SH-SY5Y (cell line): ENCODE measurements at regions not wholly inside any gene's neighbourhood (a gene's known extent, or its start where the extent isn't known, plus 50 kb on each side); places are given as distances from the start of the nearest gene placed in this dataset.

Source experiments
- GATA2 ChIP-seq: IDR thresholded peaks from 2 replicates; pipeline ENCODE4 v1.6.1; 2011; ENCODE audit warnings: mild to moderate bottlenecking, low read depth, low read length
- GATA3 ChIP-seq: IDR thresholded peaks from 2 replicates; pipeline ENCODE4 v1.6.1; 2011; ENCODE audit warnings: low read depth, mild to moderate bottlenecking, low read length, moderate library complexity

- TF ChIP-seq GATA2 (no peak), GATA3 (no peak)
These were observed 881.9 kb downstream of the QKI start for GRCh38 chr6:164296411-164296810.

- TF ChIP-seq GATA3 (no peak), GATA2 (no peak)
These were observed 879.7 kb downstream of the QKI start for GRCh38 chr6:164294047-164294784.

GRCh38 chr6:164291224-164291623 lies 876.7 kb downstream of the QKI start:
- TF ChIP-seq GATA3 = no peak
- no peak for TF ChIP-seq GATA2

- TF ChIP-seq GATA2 (no peak), GATA3 (no peak)
These were observed 875.6 kb downstream of the QKI start for GRCh38 chr6:164290101-164290500.

- TF ChIP-seq GATA3 (no peak), GATA2 (no peak)
These were observed 871.5 kb downstream of the QKI start for GRCh38 chr6:164286011-164286410.

- no peak for TF ChIP-seq GATA3
- no peak for TF ChIP-seq GATA2
These were observed 869.1 kb downstream of the QKI start for GRCh38 chr6:164283574-164283973.

- TF ChIP-seq GATA3 (no peak), GATA2 (no peak)
These were observed 861.7 kb downstream of the QKI start for GRCh38 chr6:164276211-164276610.

GRCh38 chr6:164275773-164276172 lies 861.3 kb downstream of the QKI start:
- TF ChIP-seq GATA3 (no peak), GATA2 (no peak)

GRCh38 chr6:164274493-164274892 lies 860.0 kb downstream of the QKI start:
- TF ChIP-seq GATA2 = no peak
- no peak for TF ChIP-seq GATA3

- TF ChIP-seq GATA3 = no peak
- TF ChIP-seq GATA2 = no peak
These were observed 859.0 kb downstream of the QKI start for GRCh38 chr6:164273491-164273890.

- TF ChIP-seq GATA2 = no peak
- no peak for TF ChIP-seq GATA3
These were observed 852.3 kb downstream of the QKI start for GRCh38 chr6:164266851-164267250.

GRCh38 chr6:164262348-164262747 lies 847.8 kb downstream of the QKI start:
- TF ChIP-seq GATA2 = no peak
- TF ChIP-seq GATA3 = no peak

- no peak for TF ChIP-seq GATA3
- no peak for TF ChIP-seq GATA2
These were observed 843.9 kb downstream of the QKI start for GRCh38 chr6:164258421-164258820.

GRCh38 chr6:164252948-164253347 lies 838.4 kb downstream of the QKI start:
- TF ChIP-seq GATA3 = no peak
- no peak for TF ChIP-seq GATA2

- TF ChIP-seq GATA2 (no peak), GATA3 (no peak)
These were observed 837.8 kb downstream of the QKI start for GRCh38 chr6:164252291-164252690.

- no peak for TF ChIP-seq GATA2
These were observed 832.6 kb downstream of the QKI start for GRCh38 chr6:164247106-164247505.

GRCh38 chr6:164246082-164246481 lies 831.6 kb downstream of the QKI start:
- TF ChIP-seq GATA2 (no peak), GATA3 (no peak)
